Osteocyte (in vitro differentiated cells): ENCODE measurements at regions not wholly inside any gene's neighbourhood (a gene's known extent, or its start where the extent isn't known, plus 50 kb on each side); places are given as distances from the start of the nearest gene placed in this dataset.

Experiments used
- DNase-seq: peaks from one replicate; pipeline ENCODE4 v3.0.0; 2021; ENCODE audit warnings: mixed read lengths; ENCODE audit not compliant: unreplicated experiment; ENCODE audit errors: extremely low spot score
- H3K27ac Mint-ChIP-seq: one replicate; pipeline ENCODE4 v1.8.0; 2021; ENCODE audit warnings: mild to moderate bottlenecking, mixed read lengths; ENCODE audit not compliant: unreplicated experiment
- H3K27me3 Mint-ChIP-seq: one replicate; pipeline ENCODE4 v1.8.0; 2021; ENCODE audit warnings: mixed read lengths; ENCODE audit not compliant: unreplicated experiment
- H3K36me3 Mint-ChIP-seq: one replicate; pipeline ENCODE4 v1.8.0; 2021; ENCODE audit warnings: mixed read lengths; ENCODE audit not compliant: unreplicated experiment
- H3K4me1 Mint-ChIP-seq: one replicate; pipeline ENCODE4 v1.8.0; 2021; ENCODE audit warnings: mixed read lengths; ENCODE audit not compliant: unreplicated experiment
- H3K4me3 Mint-ChIP-seq: one replicate; pipeline ENCODE4 v1.8.0; 2021; ENCODE audit warnings: mild to moderate bottlenecking, moderate library complexity, mixed read lengths; ENCODE audit not compliant: unreplicated experiment
- H3K9me3 Mint-ChIP-seq: one replicate; pipeline ENCODE4 v1.8.0; 2021; ENCODE audit warnings: mixed read lengths; ENCODE audit not compliant: unreplicated experiment
- TF ChIP-seq, protein P1 (sequence below): fragments of 200-600 bp; sonication (generic); IDR thresholded peaks from 2 replicates; pipeline ENCODE4 v1.5.0; 2021; ENCODE audit warnings: antibody characterized with exemption, mild to moderate bottlenecking, moderate library complexity

- peaks cover 15% of the 10 kb centered on the region for H3K9me3 Mint-ChIP-seq
- no peaks in the 10 kb centered on the region for H3K4me1 Mint-ChIP-seq
- H3K36me3 Mint-ChIP-seq, result no peaks in the 10 kb centered on the region
- H3K4me3 Mint-ChIP-seq, result no peak overlapping the region
- H3K27me3 Mint-ChIP-seq, result peaks cover 3% of the 10 kb centered on the region
- DNase-seq, result no peak
- TF ChIP-seq, protein P1, sequence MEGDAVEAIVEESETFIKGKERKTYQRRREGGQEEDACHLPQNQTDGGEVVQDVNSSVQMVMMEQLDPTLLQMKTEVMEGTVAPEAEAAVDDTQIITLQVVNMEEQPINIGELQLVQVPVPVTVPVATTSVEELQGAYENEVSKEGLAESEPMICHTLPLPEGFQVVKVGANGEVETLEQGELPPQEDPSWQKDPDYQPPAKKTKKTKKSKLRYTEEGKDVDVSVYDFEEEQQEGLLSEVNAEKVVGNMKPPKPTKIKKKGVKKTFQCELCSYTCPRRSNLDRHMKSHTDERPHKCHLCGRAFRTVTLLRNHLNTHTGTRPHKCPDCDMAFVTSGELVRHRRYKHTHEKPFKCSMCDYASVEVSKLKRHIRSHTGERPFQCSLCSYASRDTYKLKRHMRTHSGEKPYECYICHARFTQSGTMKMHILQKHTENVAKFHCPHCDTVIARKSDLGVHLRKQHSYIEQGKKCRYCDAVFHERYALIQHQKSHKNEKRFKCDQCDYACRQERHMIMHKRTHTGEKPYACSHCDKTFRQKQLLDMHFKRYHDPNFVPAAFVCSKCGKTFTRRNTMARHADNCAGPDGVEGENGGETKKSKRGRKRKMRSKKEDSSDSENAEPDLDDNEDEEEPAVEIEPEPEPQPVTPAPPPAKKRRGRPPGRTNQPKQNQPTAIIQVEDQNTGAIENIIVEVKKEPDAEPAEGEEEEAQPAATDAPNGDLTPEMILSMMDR, result no peak
- no peak overlapping the region for H3K27ac Mint-ChIP-seq
These were observed 205.6 kb downstream of the FRK start for GRCh38 chr6:115854866-115855665.

DNA sequence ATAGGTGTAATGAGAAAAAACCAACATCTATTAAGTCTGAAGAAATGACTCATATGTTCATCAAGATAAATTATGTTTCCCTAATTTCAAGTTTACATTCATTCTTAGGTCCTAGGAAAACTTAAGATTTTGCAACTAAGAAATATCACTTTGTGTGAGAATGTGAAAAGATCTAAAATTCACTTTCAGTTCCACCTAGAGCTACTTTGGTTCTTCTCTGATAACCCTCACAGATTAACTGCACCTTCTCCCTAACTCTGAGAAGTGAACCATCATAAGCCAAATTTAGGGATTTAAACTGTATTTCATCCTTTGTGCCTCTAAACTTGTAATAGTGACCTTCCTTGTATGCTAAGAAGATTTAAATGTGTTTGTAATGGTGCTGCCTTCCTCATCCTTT, 213.0 kb downstream of the FRK start:
- Mint-ChIP-seq H3K4me1 (no peaks in the 10 kb centered on the region), H3K27me3 (peaks cover 22% of the 10 kb centered on the region), H3K27ac (no peak overlapping the region), H3K36me3 (no peaks in the 10 kb centered on the region), H3K9me3 (no peaks in the 10 kb centered on the region), H3K4me3 (no peak overlapping the region)
- TF ChIP-seq, protein P1, result no peak
- DNase-seq, result no peak

DNA sequence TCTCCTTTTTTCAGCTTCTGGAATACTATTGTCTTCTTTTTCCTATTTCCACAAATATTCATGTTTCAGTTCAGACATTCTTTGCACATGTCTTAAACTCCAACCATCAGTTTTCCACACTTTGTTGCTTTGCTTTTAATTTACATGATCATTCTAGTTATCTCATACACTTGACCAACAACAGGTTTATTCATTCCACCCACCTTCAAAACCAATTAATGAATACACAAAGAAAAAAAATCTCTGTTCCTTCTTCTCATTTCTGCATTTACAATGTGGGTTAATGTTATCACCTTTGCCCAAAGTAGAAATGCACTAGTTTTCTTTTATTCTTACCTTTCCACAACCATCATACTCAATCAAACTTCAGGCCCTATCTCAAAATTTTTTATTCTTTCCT, 216.7 kb downstream of the FRK start:
- H3K4me1 Mint-ChIP-seq, result no peaks in the 10 kb centered on the region

DNA sequence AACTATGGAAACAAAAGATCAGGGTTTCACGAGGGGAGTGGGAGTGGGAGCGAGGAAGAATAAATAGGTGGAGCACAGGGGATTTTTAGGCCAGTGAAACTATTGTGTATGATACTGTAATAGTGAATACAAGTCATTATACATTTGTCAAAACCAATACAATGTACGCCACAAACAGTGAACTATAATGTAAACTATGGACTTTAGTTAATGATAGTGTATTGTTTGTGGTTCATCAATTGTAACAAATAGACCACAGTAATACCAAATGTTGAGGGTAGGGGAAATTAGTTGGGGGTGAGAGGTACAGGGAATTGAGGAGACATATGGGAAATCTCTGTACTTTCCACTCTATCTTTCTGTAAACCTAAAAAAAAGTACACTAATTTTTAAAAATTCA, 218.4 kb downstream of the FRK start:
- Mint-ChIP-seq H3K36me3 (no peaks in the 10 kb centered on the region), H3K27ac (no peak overlapping the region), H3K4me1 (no peaks in the 10 kb centered on the region), H3K4me3 (no peak overlapping the region), H3K9me3 (no peaks in the 10 kb centered on the region), H3K27me3 (peaks cover 20% of the 10 kb centered on the region)
- no peak for DNase-seq
- TF ChIP-seq, protein P1, result no peak

More for the DNA sequence above, 216.7 kb downstream of the FRK start:
- DNase-seq, result no peak
- TF ChIP-seq, protein P1, result no peak
- no peaks in the 10 kb centered on the region for H3K9me3 Mint-ChIP-seq
- peaks cover 21% of the 10 kb centered on the region for H3K27me3 Mint-ChIP-seq
- no peaks in the 10 kb centered on the region for H3K36me3 Mint-ChIP-seq
- no peak overlapping the region for H3K27ac Mint-ChIP-seq
- H3K4me3 Mint-ChIP-seq, result no peak overlapping the region

- H3K36me3 Mint-ChIP-seq, result no peaks in the 10 kb centered on the region
- H3K4me1 Mint-ChIP-seq, result no peaks in the 10 kb centered on the region
- peaks cover 15% of the 10 kb centered on the region for H3K27me3 Mint-ChIP-seq
- no peak overlapping the region for H3K4me3 Mint-ChIP-seq
- H3K9me3 Mint-ChIP-seq, result no peaks in the 10 kb centered on the region
- no peak overlapping the region for H3K27ac Mint-ChIP-seq
- TF ChIP-seq, protein P1, result no peak
- DNase-seq, result no peak
These were observed 221.0 kb downstream of the FRK start for GRCh38 chr6:115839583-115840181.
